T-helper 2 cell treated with Interferon-gamma antibody and Interleukin-4, amounts not matched to agents 100 ng/mL and 5 ng/mL, for 36 hours (primary cell): ENCODE measurements at regions not wholly inside any gene's neighbourhood (a gene's known extent, or its start where the extent isn't known, plus 50 kb on each side); places are given as distances from the start of the nearest gene placed in this dataset.

Experiments used
- intact Hi-C: fragments of 100-400 bp; cut with micrococcal nuclease; formaldehyde crosslinking; loops from one replicate; pipeline ENCODE4 v1.15.1; 2023

- intact Hi-C loops: no loop called here
Measured at GRCh38 chr10:29694121-29694520, 59.4 kb upstream of the SVIL start.

DNA sequence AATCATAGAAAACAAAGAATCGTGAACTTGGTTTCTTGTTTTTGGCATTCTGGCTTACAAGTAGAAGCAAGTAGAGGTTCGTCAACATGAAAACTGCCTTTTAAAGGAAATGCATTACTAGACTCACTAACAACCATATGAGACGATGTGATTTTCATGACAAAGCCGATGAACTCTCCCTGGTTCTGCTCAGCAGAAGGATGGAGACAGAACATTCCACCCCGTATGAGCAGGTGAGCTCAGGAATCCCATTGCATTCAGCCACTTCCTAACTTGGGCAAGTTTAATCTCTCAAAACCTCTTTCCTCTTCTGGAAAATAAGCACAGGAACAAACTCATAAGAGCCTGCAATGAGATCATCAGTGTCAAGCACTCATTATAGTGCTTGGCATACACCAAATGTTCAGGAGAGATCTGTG, 57.4 kb upstream of the SVIL start:
- intact Hi-C loops: no loop called here

GRCh38 chr10:29691564-29692072, 56.8 kb upstream of the SVIL start:
- intact Hi-C loops: no loop called here

DNA sequence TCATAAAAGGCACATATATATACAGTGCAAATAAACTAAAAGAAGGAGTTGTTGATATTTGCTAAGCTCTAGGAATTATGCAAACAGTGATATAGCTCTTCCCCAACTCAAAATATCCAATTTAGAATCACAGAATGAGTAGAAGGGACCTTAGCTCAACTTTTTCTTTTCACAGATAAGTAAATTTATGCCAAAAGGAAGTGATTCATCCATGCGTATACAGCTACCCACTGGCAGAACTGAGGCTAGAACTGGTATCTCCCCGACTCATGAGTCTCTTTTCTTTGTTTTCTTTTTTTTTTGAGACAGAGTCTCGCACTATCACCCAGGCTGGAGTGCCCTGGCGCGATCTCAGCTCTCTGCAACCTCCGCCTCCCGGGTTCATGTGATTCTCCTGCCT, 54.2 kb upstream of the SVIL start:
- intact Hi-C loops: no loop called here

DNA sequence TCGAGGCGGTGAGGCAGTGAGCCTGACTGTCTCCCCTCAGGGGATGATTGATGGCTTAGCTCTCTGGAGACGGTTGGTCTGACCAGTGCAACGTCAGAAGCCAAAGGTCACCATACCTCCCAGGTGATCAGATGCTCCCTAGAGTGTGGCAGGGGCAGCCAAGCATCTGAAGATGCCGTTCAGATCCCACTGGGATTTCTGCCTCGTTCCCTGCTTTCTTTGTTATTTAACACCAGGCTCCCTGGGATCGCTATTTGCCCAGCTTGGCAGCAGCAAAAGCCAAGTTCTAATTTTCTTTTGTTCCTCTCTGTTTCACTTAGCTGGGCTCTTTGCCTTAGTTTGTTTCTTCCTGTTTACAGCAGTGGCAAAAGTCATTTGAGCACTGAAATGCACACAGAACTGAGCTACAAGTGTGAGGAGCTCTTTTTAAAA, 53.5 kb upstream of the SVIL start:
- intact Hi-C loops: no loop called here

DNA sequence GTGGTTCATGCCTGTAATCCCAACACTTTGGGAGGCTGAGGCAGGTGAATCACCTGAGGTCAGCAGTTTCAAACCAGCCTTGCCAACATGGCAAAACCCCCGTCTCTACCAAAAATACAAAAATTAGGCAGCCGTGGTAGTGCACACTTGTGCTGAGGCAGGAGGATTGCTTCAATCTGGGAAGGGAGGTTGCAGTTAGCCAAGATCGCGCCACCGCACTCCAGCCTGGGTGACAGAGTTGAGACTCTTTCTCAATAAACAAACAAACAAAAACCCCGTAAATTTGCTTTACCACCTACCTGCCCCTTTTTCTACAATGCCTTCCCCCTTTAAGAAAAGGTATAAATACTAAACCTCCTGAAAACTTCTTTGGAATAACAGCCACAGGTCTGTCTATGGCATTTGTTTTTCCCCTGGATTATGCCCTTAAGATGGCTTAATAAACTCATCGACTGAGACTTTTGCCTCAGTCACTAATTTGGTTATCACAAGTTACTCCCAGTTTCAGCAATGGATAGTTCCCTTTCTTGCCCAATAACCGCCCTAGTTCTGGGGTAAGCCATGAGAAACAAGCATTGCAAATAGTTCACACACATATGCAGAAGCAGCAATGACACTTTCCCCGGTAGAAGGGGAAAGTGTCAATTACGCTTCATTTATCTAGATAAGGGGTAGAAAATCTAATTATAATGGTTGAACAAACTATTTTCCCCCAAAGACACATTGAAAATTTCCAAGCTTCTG, 52.8 kb upstream of the SVIL start:
- intact Hi-C loops: no loop called here

GRCh38 chr10:29685506-29685905, 50.7 kb upstream of the SVIL start:
- intact Hi-C loops: no loop called here
